Esophagus (tissue), 2 donors: ENCODE measurements at regions not wholly inside any gene's neighbourhood (a gene's known extent, or its start where the extent isn't known, plus 50 kb on each side); places are given as distances from the start of the nearest gene placed in this dataset.

Source experiments
- H3K27ac ChIP-seq, 2 donors: one replicate each; pipeline ENCODE4 v1.5.1; 2013; ENCODE audit warnings: low read depth in 2 of 2, mild to moderate bottlenecking in 2 of 2, inconsistent platforms in 1 of 2, low read length in 1 of 2, moderate library complexity in 1 of 2
- H3K27me3 ChIP-seq, 2 donors: one replicate each; pipeline ENCODE4 v1.6.1; 2013; ENCODE audit warnings: low read length in 2 of 2, control low read depth in 1 of 2, mild to moderate bottlenecking in 1 of 2; ENCODE audit not compliant: insufficient read depth in 2 of 2, control insufficient read depth in 1 of 2
- H3K36me3 ChIP-seq, 2 donors: one replicate each; pipeline ENCODE4 v1.6.1; 2013; ENCODE audit warnings: low read length in 1 of 2; ENCODE audit not compliant: control insufficient read depth in 2 of 2, insufficient read depth in 2 of 2
- H3K4me1 ChIP-seq, 2 donors: one replicate each; pipeline ENCODE4 v1.6.1; 2013; ENCODE audit warnings: low read length in 1 of 2; ENCODE audit not compliant: control insufficient read depth in 2 of 2, insufficient read depth in 2 of 2
- H3K4me3 ChIP-seq, 2 donors: one replicate each; pipeline ENCODE4 v1.5.1; 2013; ENCODE audit warnings: low read length in 2 of 2, mild to moderate bottlenecking in 2 of 2, low read depth in 1 of 2, moderate library complexity in 1 of 2
- H3K9me3 ChIP-seq, 2 donors: one replicate each; pipeline ENCODE4 v1.6.1; 2013; ENCODE audit warnings: mild to moderate bottlenecking in 2 of 2, low read depth in 1 of 2, low read length in 1 of 2, moderate library complexity in 1 of 2; ENCODE audit not compliant: control insufficient read depth in 2 of 2, insufficient read depth in 1 of 2
- WGBS, 2 donors: extraction: QIAGEN DNeasy Blood & Tissue Kit; methylation state at CpG; one replicate each; pipeline ENCODE4 v1.1.7; 2013; 5-methylcytosine and 5-hydroxymethylcytosine counted together
- donor health status: healthy with polysubstance abuse.
- donor health status: Bipolar disorder and iron deficiency.

- no peaks in the 10 kb centered on the region for H3K27me3 ChIP-seq
- peaks cover 0 to 4% of the 10 kb centered on the region in 2 donors for H3K4me1 ChIP-seq
- H3K36me3 ChIP-seq = no peaks in the 10 kb centered on the region
- no peak overlapping the region for H3K4me3 ChIP-seq
- 85 to 87% methylated on average over 9 of the region's 9 CpGs for WGBS, 2 donors
- no peak overlapping the region for H3K27ac ChIP-seq
- H3K9me3 ChIP-seq = no peaks in the 10 kb centered on the region
Measured at GRCh38 chr5:61808909-61809308, 476.9 kb downstream of the ZSWIM6 start.

DNA sequence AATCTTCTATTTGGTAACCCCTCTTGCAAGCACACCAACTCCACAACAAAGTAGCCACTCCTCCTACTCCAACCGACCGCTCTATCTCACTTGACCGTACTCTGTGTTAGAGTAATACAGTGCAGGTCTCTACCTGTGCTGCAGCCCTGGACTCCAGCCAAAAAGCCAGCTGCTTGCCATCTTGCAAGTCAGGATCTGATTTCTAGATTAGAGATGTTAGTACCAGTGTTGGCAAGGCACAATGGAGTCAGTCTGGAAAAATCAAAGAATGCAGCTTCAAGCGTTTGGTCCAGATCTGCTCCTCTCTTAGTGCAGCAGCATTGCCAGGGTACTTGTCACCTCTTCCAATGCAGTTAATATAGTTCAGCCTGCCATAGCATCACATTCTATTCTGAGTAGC lies 477.6 kb downstream of the ZSWIM6 start:
- 47 to 50% methylated on average over 4 of the region's 4 CpGs for WGBS, 2 donors
- Histone ChIP-seq H3K36me3 (no peaks in the 10 kb centered on the region), H3K4me3 (no peak overlapping the region), H3K27me3 (no peaks in the 10 kb centered on the region), H3K9me3 (no peaks in the 10 kb centered on the region), H3K27ac (no peak overlapping the region), H3K4me1 (peaks cover 0 to 1% of the 10 kb centered on the region in 2 donors)

GRCh38 chr5:61811052-61811451 lies 479.0 kb downstream of the ZSWIM6 start:
- Histone ChIP-seq H3K4me1 (no peaks in the 10 kb centered on the region), H3K9me3 (no peaks in the 10 kb centered on the region), H3K4me3 (no peak overlapping the region), H3K27ac (no peak overlapping the region), H3K27me3 (no peaks in the 10 kb centered on the region), H3K36me3 (no peaks in the 10 kb centered on the region)
- WGBS, 2 donors = 51 to 75% methylated on average over 1 of the region's 1 CpG

GRCh38 chr5:61813361-61813760 lies 481.3 kb downstream of the ZSWIM6 start:
- H3K4me1 ChIP-seq = no peaks in the 10 kb centered on the region
- no peaks in the 10 kb centered on the region for H3K9me3 ChIP-seq
- H3K36me3 ChIP-seq = no peaks in the 10 kb centered on the region
- no peak overlapping the region for H3K27ac ChIP-seq
- H3K4me3 ChIP-seq = no peak overlapping the region
- no peaks in the 10 kb centered on the region for H3K27me3 ChIP-seq
- 49 to 66% methylated on average over 1 of the region's 1 CpG for WGBS, 2 donors

DNA sequence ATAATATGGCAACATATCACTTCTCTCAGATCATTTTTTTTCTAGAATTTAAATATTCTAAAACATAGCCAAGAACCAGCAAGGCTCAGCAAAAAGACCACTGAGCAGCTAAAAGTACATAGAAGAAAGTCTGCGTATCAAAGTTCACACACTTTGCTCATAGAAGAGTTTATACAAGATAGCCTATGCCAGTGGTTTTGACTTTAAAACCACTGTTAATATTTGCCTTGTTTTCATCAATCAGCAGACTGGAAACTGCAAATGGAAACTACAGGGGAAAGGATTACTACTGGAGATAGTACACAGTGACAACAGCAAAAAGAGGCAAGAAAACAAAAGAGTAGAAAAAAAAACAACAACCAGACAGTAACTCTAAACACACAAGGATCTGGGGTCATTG lies 483.3 kb downstream of the ZSWIM6 start:
- Histone ChIP-seq H3K9me3 (no peaks in the 10 kb centered on the region), H3K4me3 (no peak overlapping the region), H3K27ac (no peak overlapping the region), H3K4me1 (no peaks in the 10 kb centered on the region), H3K36me3 (no peaks in the 10 kb centered on the region), H3K27me3 (peaks cover 0 to 2% of the 10 kb centered on the region in 2 donors)
- WGBS, 2 donors = 71 to 100% methylated on average over 1 of the region's 1 CpG

- no peak overlapping the region for H3K4me3 ChIP-seq
- 86 to 87% methylated on average over 9 of the region's 9 CpGs for WGBS, 2 donors
- peaks cover 0 to 2% of the 10 kb centered on the region in 2 donors for H3K27me3 ChIP-seq
- no peaks in the 10 kb centered on the region for H3K36me3 ChIP-seq
- no peak overlapping the region for H3K27ac ChIP-seq
- no peaks in the 10 kb centered on the region for H3K9me3 ChIP-seq
- H3K4me1 ChIP-seq = no peaks in the 10 kb centered on the region
Measured at GRCh38 chr5:61816146-61816545, 484.1 kb downstream of the ZSWIM6 start.

DNA sequence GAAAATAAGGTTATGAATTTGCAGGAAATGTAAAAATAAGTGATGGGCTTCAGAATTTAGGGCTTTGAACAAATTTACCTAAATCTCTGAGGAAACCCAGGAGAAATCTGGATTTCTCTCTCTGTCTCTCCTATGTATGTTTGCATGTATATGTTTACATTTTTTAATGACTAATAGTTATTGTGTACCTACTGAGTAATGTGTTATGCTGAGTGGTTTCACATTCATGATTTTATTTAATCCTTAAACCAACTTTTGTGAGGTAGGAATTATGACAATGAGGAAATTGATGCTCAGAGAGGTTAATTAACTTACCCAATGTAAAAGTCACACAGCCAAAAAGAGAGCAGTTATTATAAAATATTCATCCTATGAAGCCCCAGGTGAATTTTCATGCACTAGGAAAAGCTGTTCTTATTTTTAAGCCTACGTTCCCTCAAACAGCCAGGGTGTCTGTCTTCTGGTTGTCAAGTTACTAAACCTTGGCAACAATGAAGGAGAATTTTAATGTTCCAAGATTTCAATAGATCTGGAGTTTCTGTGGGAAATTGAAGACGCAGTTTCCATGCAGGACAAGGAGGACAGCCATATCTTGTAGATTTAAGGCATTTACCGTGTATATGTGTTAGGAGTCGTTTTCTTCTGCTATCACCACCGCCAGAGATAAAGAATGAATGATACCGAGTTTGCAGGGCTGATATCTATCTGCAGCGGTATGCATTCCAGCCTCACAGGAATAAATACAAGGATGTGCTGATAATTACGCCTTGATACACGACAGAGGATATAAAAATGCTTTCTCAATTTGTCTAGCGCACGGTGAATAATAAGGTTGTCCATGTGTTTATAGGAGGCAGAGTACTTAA lies 484.8 kb downstream of the ZSWIM6 start:
- no peaks in the 10 kb centered on the region for H3K4me1 ChIP-seq
- no peaks in the 10 kb centered on the region for H3K9me3 ChIP-seq
- H3K27me3 ChIP-seq = peaks cover 0 to 2% of the 10 kb centered on the region in 2 donors
- 66 to 67% methylated on average over 11 of the region's 11 CpGs for WGBS, 2 donors
- H3K4me3 ChIP-seq = no peak overlapping the region
- no peak overlapping the region for H3K27ac ChIP-seq
- no peaks in the 10 kb centered on the region for H3K36me3 ChIP-seq

DNA sequence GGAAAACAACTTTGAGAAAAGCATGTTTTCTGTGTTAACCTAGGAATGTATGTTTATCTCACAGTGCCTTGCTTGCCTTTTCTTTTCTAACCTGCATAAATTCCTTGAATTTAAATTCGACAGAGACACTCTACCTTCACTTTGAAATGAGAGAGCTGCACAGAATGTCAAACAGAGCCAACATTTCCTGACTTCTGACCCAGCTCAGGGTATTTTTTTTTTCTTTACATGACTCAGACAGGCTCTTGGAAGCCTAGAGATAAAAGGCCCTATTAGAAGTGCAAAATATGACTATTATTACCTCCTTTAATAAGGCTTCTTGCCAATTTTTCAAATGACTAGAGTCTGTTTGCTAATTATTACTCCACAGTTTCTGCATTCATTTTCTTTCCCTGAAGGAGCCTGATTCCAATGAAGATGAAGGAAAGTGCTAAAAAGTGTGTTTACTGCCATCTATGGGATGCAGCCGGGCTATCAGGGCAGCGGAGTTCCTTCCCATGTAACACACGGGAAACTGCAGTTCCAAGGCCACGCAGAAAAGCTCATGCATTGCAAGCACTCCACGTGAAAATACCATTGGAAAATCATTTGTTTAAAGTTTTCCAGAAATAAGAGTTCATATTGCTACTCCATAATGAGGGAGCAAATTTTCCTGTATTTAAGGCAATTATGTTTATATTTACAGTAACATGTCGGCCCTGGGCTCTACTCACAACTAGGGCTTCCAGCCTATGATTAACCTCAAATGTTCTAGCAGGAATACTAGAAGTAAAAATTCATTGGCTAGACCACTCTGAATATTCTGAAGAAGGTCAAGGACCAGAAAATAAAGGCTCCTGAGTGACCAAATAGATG lies 485.6 kb downstream of the ZSWIM6 start:
- Histone ChIP-seq H3K4me3 (no peak overlapping the region), H3K9me3 (no peaks in the 10 kb centered on the region), H3K36me3 (no peaks in the 10 kb centered on the region), H3K27me3 (peaks cover 0 to 2% of the 10 kb centered on the region in 2 donors), H3K4me1 (no peaks in the 10 kb centered on the region), H3K27ac (no peak overlapping the region)
- WGBS, 2 donors = 17 to 19% methylated on average over 7 of the region's 7 CpGs

- 81 to 84% methylated on average over 4 of the region's 4 CpGs for WGBS, 2 donors
Measured at GRCh38 chr5:61820836-61821235, 485.2 kb upstream of the KIF2A start.

More at GRCh38 chr5:61820836-61821235, 485.2 kb upstream of the KIF2A start:
- Histone ChIP-seq H3K4me1 (no peaks in the 10 kb centered on the region), H3K27me3 (peaks cover 0 to 2% of the 10 kb centered on the region in 2 donors), H3K36me3 (no peaks in the 10 kb centered on the region), H3K4me3 (no peak overlapping the region), H3K9me3 (no peaks in the 10 kb centered on the region), H3K27ac (no peak overlapping the region)
